NCI-H524 treated with DMSO at 0.1 percent for 48 hours (cell line): ENCODE measurements at regions not wholly inside any gene's neighbourhood (a gene's known extent, or its start where the extent isn't known, plus 50 kb on each side); places are given as distances from the start of the nearest gene placed in this dataset.
"Not testable (repeated sequence)": the region's sequence is repeated elsewhere in the genome, so short reads cannot be mapped to it uniquely, and the experiment has no call there.

Source experiments
- DNase-seq: peaks from one replicate; lab custom pipeline; 2025; lab: John Stamatoyannopoulos, UW

DNA sequence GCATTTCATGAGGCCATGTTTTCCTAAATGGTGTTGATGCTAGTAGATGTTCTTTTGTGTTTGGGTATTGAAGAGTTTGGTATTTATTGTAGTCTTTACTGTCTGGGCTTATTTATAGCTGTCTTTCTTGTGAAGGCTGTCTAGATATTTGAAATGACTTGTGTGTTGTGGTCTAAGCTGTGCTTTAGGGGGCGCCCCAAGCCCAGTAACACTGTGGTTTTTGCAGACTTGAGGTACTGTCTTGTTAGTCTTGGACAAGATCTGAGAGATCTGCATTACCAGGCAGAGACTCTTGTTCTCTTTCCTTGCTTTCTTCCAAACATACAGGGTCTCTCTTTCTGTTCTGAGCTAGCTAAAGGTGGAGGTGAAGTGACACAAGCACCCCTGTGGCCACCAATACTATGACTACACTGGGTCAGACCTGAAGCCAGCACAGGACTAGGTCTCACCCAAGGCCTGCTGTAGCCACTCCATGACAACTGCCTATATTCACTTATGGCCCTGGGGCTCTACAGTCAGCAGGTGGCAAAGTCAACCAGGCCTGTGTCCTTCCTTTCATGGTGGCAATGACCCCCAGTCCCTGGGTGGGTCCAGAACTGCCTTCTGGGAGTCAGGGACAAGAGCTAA is 152.1 kb upstream of the TBC1D5 start:
- DNase-seq = no peak

DNA sequence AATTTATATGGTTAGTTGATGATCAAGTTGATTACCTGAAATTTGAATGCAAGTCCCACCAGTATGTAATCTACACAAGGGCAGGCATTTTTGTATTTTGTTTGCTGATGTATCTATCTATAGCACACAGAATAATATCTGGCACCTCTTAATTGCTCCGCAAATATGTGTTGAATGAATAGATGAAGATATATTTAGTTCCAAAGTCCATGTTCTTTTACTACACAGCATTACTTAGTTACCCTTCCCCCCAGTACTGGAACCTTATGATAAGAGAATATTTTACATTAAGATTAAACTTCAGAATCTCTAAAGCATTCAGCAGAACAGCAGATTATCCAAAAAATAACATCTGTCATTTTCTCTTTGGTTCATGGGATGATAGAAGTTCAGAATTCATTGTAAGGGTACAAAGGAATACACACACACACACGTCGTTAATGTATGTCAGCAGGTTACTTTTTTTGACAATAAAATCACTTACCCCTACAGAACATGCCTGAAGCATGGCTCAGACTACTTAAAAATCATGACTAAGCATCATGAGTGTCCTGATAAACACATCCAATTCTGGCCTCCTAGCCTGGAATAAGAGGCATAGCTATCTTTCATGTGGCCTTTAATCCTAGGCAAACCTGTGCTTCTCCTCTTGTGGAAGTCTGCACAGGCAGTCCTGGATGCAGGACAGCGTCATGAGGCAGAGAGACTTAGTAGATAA is 148.9 kb upstream of the TBC1D5 start:
- DNase-seq = no peak

DNA sequence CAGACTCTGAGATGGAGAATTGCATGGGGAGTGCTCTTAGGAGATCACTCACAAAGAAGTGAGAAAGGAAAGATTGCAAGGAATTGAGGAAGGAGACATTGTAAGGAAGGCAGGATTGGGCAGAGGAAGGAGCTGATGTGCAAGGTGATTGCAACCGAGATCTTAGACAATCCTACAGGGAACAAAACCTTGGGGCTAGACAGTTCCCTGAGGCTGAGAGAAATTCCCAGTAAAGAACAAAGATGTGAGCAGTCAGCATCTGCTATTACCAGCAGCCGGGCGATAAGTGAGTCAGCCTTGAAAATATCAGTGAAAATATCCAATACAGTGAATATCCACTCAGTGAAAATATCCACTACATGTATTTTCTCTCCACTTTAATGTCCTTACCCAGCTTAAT is 143.6 kb upstream of the TBC1D5 start:
- no peak for DNase-seq

DNA sequence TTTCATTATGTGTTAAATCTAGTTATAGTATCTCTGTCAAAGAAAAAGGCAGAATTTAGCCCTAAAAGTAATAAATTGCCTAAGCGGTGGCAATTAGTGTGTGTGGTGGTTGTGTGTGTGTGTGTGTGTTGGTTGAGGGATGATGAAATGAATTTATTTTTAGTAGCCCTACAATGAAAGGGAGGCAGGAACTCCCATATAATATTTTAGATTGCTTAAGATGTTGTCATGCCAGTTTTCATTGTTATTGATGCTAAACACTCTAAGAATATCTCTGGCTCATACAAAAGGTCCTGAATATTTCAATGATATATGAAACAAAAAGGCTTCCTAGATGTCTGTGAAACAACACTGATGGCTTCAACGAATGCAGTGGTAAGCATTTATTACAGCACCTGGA is 140.6 kb upstream of the TBC1D5 start:
- no peak for DNase-seq

DNA sequence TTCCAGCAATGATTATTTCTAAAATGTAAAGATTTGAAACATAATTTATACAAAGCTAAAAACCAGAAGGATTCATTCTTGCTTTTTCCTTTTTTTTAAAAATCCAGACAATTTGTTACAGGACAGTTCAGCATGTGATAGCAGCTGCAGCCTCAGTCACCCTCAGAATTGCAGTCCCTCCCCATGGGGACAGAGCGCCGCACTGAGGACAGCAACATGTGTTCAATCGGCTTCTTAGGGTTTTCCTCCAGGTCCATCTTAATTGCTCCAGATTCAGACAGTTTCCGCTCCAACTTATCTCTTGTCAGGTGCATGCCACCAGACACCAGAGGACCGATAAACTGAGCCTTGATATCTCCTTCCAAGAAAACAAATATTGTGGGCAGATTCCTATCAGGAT is 134.9 kb upstream of the TBC1D5 start:
- DNase-seq = no peak

DNA sequence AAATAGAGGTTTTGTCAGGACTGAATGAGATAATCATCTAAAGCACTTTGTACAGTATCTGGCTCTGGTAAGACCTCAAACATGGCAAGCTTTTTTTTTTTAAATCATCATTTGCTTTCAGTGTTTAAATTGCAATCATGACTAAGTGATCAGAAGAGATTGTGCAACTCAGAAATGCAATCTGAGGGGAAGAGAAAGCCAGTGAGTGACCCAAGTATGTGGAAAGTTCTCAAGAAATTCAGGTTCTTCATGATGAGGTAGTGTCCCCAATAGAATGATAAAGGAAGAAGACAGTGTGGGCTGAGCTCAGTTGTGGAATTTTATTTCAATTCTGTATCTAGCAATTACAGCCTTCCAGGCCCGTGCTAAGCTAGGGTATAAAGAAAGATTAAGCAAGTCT is 132.2 kb upstream of the TBC1D5 start:
- DNase-seq = no peak

DNA sequence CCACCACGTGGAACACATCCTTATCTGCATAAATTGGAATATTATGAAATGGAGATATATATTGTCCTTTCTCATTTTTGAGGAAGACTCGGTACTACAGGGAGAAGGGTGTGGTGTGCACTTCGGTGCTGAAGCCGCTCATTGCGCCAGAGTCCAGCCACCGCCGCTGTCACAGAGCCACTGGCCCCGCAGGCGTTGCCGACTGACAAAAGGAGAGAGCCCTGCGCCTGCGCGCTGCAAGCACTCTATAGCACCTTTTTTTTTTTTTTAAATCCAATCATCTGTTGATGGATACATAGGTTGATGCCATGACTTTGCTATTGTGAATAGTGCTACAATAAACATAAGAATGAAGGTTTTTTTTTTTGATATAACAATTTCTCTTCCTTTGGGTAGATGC is 130.0 kb upstream of the TBC1D5 start:
- DNase-seq = no peak

DNA sequence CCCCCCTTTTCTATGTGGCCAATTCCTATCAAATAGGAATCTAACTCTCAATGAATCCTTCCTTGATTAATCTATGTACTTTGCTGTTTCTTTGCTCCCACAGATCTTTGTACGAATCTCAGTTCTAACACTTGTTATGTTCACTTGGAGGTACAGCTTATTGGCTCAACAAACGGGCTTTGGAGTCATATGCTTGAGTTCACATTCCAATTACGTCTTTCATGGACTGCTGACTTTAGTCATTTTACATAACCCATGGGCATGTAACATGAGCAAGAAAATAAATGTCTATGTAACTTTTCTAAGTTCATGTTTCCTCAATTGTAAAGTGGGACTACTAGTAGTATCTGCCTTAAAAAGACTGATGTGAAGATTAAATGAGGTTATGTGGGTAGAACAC is 123.2 kb upstream of the TBC1D5 start:
- no peak for DNase-seq

DNA sequence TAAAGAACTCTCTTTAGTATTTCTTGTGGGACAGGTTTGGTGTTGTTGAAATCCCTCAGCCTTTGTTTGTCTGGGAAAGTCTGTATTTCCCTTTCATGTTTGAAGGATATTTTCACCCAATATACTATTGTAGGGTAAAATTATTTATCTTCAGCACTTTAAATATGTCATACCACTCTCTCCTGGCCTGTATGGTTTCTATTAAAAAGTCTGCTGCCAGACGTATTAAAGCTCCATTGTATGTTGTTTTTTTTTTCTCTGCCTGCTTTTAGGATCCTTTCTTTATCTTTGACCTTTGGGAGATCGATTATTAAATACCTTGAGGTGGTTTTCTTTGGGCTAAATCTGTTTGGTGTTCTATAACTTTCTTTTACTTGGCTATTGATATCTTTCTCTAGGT is 119.0 kb upstream of the TBC1D5 start:
- DNase-seq = no peak

DNA sequence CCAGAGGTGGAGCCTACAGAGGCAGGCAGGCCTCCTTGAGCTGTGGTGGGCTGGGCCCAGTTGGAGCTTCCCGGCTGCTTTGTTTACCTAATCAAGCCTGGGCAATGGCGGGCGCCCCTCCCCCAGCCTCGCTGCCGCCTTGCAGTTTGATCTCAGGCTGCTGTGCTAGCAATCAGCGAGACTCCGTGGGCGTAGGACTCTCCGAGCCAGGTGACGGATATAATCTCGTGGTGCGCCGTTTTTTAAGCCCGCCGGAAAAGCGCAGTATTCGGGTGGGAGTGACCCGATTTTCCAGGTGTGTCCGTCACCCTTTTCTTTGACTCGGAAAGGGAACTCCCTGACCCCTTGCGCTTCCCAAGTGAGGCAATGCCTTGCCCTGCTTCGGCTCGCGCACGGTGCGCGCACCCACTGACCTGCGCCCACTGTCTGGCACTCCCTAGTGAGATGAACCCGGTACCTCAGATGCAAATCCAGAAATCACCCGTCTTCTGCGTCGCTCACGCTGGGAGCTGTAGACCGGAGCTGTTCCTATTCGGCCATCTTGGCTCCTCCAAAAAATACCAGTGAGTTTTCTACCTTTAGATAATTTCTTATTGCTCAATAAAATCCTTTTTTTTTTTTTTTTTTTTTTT is 118.5 kb upstream of the TBC1D5 start:
- DNase-seq = not testable (repeated sequence)

DNA sequence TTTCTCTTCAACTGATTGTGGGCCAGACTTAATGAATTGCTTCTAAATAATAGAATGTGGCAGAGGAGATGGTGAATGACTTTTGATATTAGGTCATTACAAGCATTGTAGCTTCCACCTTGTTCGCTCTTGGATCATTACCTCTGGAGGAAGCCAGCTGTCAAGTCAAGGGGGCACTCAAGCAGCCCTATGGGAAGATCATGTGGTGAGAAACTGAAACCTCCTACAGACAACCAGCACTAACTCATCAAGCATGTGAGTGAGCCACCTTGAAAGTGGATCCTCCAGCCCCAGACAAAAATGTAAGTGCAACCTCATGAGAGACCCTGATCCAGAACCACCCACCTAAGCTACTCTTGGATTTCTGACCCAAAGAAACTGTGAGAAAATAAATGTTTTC is 109.8 kb upstream of the TBC1D5 start:
- no peak for DNase-seq

DNA sequence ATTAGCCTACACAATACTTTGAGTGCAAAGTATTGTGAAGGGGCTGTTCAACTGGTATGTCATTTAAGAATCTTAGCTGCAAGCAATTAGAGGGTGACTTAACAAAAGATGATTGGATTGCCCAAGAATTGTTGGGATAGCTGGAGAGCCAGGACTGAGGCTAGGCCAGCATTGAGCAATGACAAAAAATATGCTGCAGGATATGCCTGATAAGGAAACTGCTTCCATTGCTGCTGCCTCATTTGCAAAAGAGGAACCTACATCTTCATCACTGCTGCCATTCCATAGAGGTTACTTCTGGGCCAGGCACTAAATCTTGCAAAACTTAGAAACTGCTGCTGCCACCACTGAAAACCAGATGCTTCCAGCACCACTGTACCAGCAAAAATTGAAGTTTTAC is 108.0 kb upstream of the TBC1D5 start:
- no peak for DNase-seq

DNA sequence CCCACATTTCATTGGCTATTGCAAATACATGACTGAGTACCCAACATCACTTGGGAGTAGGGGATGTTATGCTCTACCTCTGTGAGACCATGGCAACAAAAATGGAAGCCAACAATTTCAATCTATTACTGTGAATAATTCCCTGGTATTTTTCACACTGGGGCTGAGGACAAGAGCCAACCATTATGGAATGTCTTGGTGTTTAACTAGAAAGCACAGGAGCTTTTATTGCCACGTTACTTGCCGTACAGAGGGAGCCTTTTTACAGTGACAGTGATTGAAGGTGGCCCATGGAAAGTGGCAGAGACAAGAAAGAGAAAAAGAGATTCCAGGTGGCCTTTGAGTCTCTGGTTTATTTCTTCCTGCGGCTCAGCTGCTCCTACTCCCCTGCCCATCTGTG is 105.7 kb upstream of the TBC1D5 start:
- no peak for DNase-seq

DNA sequence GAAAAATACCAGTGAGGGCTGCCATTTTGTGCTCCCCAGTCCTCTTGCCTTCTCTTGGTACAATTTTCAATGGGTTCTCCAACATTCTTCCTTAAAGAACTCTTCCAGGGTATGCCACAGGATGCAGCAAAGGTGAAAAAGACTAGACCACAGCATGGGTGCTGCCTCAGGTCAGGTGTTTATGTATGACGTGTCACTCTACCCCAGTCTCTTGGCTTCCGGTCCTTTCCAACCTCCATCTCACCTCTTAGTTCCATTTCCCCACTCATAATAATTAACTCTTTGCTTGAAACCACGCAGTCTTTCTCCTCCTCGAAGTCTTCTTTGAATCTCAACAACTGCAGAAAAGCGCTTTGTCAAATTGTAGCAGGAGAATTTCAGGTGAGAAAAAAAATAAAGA is 104.7 kb upstream of the TBC1D5 start:
- DNase-seq = no peak

DNA sequence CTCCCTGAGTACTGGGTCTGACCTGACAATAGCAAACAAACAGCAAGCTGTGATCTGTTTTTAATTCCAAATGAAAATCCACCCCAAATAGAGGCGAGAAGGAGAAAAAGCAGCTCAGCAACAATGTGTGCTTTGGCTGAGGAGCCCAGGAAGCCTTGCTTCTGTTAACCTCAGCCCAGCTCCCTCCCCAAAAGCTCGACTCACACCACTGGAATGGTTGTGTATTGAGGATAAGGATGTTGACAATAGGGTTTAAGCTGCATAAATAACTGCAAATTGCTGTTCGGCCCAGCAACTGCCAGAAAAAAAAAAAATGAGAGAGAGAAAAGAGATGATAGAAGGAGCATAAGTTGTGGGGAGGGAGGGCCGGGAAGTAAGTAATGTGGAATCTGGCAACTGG is 104.0 kb upstream of the TBC1D5 start:
- no peak for DNase-seq

DNA sequence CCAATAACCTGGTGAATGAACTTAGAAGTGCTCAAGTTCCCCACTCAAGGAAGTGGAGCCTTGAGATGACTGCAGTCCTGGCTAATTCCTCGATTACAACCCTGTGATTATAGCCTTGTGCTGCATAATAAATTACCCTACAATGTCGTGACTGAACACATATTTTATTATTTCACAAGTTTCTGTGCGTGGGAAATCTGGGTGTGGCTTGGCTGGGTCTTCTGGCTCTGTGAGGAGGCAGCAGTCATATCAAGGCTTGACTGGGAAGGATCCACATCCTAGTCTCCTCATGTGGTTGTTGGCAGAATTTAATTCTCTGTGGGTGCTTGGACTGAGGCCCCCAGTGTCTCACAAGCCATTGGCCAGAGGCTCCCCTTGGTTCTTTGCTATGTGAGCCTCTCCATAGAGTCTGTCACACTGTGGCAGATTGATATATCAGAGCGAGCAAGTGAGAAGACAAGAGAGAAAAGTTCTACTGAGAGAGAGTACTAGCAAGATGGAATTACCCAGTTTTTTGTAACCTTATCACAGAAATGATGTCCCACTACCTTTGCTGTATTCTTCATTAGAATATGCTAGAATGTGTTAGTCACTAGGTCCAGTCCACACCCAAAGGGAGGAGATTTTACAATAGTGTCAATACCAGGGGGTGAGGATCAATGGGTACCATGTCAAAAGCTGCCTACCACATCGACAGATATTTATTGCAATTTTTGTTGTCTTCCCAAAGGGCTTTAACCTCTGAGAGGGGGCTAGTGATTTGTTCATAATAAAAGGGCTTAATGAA is 102.8 kb upstream of the TBC1D5 start:
- DNase-seq = no peak

DNA sequence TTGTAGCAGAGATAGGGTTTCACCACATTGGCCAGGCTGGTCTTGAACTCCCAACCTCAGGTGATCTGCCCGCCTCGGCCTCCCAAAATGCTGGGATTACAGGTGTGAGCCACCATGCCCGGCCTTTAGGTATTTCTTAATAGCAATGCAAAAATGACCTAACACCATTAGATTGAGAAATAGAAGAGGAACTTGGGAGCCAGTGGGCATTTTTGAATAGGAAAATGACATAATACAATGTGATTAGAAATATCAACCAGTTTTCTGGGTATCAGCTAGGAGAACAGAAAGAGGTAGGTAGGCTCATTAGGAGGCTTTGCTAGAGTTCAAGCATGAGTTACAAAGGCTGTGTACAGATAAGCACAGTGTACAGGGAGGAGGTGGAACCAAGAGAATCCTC is 101.8 kb upstream of the TBC1D5 start:
- no peak for DNase-seq

DNA sequence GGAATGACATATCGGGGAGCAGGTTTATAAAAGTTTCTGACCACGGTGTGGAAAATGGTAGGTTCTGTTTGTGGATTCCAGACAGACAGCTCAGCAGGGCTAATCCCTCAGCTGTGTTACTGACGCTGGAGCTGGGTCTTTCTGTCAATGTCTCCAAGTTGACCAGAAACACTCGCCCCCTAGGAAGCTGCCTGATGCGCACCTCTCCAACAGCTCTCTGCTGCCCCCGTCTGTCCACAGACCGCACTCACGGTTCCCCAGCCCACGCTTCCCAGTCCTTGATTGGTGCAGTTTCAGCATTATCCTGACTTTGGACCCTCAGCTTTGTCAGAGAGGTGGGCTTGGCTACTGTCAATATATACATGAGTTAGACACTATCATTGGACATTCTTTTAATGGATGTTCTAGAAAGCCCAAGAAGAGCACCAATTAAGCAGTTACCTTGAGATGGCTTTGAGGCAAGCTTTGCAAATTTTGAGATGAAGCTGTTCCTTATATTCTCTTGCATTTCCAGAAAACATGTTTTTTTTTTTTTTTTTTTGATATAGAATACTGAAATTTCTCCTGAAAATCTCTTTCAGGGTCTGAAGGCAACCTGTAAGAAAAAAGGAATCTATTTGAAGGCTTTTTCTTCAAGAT is 98.9 kb upstream of the TBC1D5 start:
- DNase-seq = no peak

DNA sequence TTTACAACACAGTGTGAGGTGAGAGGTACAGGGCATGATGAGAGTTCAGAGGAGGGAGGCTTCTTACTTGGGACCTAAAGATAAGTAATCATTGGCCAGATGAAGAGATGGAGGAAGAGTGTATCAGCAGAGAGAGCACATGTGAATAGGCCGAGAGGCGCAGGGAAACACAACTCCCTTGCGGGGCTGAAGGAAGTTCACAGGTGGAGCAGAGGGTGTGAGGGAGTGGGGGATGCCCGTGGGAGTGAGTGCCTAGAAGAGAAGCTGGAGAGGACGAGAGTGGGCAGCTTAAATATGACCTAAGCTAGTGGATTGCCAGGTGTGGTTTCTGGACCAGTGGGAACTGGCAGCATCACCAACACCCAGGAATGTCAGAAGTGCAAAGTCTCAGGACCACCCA is 98.2 kb upstream of the TBC1D5 start:
- DNase-seq = no peak

DNA sequence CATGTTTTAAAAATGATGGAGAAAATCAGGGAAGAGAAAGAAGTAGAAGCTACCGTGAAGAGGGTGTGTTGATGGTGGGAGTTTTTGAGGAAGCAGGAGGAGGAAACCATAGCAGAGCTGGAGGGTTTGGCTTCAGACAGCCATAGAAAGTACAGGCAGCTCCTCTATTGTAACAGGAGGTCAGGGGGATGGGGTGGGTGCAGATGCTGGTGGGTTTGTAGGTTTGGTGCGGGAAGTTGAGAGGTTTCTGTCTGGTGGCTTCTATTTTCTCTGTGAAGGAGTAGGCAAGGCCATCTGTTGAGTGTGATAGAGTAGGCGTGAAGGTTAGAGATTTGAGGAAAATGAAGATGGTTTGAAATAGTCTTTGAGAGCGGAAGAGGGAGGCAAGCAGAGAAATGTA is 97.7 kb upstream of the TBC1D5 start:
- no peak for DNase-seq

DNA sequence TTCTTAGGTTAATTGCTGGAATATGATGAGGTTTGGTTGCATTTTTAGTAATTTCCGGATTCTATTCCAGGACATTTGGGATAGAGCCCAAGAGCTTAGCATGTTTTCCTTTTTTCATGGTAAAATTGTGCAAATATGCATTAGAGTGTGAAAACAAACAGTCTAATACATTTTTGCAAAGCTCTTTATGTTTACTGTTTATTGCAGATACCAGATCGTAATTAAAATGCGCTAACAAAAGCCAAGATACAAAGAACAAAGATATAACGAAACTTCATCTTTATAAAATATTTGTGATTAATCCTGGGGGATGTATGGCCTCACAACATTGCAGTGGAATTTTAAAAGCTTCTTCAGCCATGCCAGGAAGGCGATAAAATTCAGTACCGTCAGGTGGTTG is 94.5 kb upstream of the TBC1D5 start:
- no peak for DNase-seq

DNA sequence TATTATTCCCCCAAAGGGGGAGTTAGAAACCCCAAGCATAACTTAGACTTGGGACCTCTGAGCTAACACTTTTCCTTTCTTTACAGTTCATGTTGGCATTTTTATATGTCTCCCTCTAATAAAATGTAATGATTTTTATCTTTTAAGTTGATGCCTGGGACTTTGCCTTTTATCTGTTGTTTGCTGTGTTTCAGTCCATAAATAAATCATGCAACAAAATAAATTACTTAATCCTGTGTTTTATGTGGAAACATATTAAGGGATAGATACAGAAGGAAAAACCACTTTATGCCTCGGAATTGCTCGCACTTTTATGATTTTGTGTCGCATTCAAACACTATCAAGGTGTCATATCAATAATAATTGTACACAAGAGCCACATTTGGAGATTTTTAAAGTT is 93.7 kb upstream of the TBC1D5 start:
- no peak for DNase-seq
